ENCODE measurements at regions not wholly inside any gene's neighbourhood (a gene's known extent, or its start where the extent isn't known, plus 50 kb on each side); places are given as distances from the start of the nearest gene placed in this dataset.

- TF ChIP-seq CTCF (IDR thresholded peaks at IDR 0.05; ENCODE audit: low read depth, low read length), result no peak
- TF ChIP-seq EZH2phosphoT487 (IDR thresholded peaks at IDR 0.05; ENCODE audit: low read depth), result no peak
Observed at GRCh38 chr1:213670692-213671023, 317.1 kb upstream of the PROX1 start.
